Body of pancreas (tissue), 4 donors: ENCODE measurements at regions not wholly inside any gene's neighbourhood (a gene's known extent, or its start where the extent isn't known, plus 50 kb on each side); places are given as distances from the start of the nearest gene placed in this dataset.

ENCODE experiments used
- POLR2A ChIP-seq, 3 donors: fragments of 450-650 bp; IDR thresholded peaks; one replicate each; pipeline ENCODE4 v1.6.1; 2016; ENCODE audit warnings: antibody characterized with exemption in 3 of 3, mild to moderate bottlenecking in 2 of 3
- TF ChIP-seq, protein P1 (sequence below), 7 experiments: fragments of 450-650 bp in 4 of 7; fragments of 200-600 bp in 3 of 7; sonication (generic) in 3 of 7; IDR thresholded peaks; one replicate each; pipeline ENCODE4 v1.5.1; 2016 to 2019; ENCODE audit warnings: antibody characterized with exemption in 7 of 7

- TF ChIP-seq, protein P1, sequence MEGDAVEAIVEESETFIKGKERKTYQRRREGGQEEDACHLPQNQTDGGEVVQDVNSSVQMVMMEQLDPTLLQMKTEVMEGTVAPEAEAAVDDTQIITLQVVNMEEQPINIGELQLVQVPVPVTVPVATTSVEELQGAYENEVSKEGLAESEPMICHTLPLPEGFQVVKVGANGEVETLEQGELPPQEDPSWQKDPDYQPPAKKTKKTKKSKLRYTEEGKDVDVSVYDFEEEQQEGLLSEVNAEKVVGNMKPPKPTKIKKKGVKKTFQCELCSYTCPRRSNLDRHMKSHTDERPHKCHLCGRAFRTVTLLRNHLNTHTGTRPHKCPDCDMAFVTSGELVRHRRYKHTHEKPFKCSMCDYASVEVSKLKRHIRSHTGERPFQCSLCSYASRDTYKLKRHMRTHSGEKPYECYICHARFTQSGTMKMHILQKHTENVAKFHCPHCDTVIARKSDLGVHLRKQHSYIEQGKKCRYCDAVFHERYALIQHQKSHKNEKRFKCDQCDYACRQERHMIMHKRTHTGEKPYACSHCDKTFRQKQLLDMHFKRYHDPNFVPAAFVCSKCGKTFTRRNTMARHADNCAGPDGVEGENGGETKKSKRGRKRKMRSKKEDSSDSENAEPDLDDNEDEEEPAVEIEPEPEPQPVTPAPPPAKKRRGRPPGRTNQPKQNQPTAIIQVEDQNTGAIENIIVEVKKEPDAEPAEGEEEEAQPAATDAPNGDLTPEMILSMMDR (IDR thresholded peaks at IDR 0.05): no peak
- TF ChIP-seq POLR2A (IDR thresholded peaks at IDR 0.05): no peak
These were observed 288.6 kb downstream of the MYCN start for GRCh38 chr2:16228951-16229350.
